T-cell (primary cell): ENCODE measurements at regions not wholly inside any gene's neighbourhood (a gene's known extent, or its start where the extent isn't known, plus 50 kb on each side); places are given as distances from the start of the nearest gene placed in this dataset.
A peak's percentile ranks its signal among the peaks of the same experiment; 100 is the strongest.

ENCODE experiments used
- ATAC-seq, 4 experiments: fragments of 200-7000 bp in 3 of 4; fragments of 150-1000 bp in 1 of 4; cut with Tn5 transposase; replicated peaks in 1 of 4; 1 replicate in 3 of 4; 2 replicates in 1 of 4; pipeline ENCODE4 v1.10.0; 2021; ENCODE audit warnings: moderate library complexity in 3 of 4, mild to moderate bottlenecking in 2 of 4, moderate number of reproducible peaks in 1 of 4
- CTCF ChIA-PET, 2 donors: fragments of 300-600 bp; sonication (Branson Sonifier 250); formaldehyde crosslinking; loops; one replicate each; lab custom pipeline; 2022; ENCODE audit warnings: antibody characterized with exemption in 2 of 2; lab: Charles Lee
- POLR2A ChIA-PET, 2 donors: fragments of 300-600 bp; sonication (Branson Sonifier 250); formaldehyde crosslinking; loops; one replicate each; lab custom pipeline; 2022; ENCODE audit warnings: antibody characterized with exemption in 2 of 2; lab: Charles Lee
- DNase-seq, 35 experiments: peaks; one replicate each; pipeline versions ENCODE4 v3.0.0 to v3.0.0-alpha.2; 2013 to 2023
- H3K27ac ChIP-seq: one replicate; pipeline ENCODE4 v1.5.1; 2013; ENCODE audit warnings: low read length
- H3K27me3 ChIP-seq, 2 experiments: replicated peaks in 1 of 2; 1 replicate in 1 of 2; 2 replicates in 1 of 2; pipeline versions ENCODE4 v1.6.1 to v1.7.0; 2013; ENCODE audit warnings: low read length in 1 of 2, mixed read lengths in 1 of 2; ENCODE audit not compliant: control insufficient read depth in 2 of 2, insufficient read depth in 2 of 2; ENCODE audit errors: extremely low read depth in 1 of 2
- H3K36me3 ChIP-seq, 2 donors: 1 replicate in 1 of 2; 2 replicates in 1 of 2; pipeline versions ENCODE4 v1.6.1 to v1.7.0; 2013; ENCODE audit warnings: low read length in 1 of 2; ENCODE audit not compliant: control insufficient read depth in 2 of 2, insufficient read depth in 1 of 2; ENCODE audit errors: extremely low read depth in 1 of 2
- H3K4me1 ChIP-seq, 2 experiments: 1 replicate in 1 of 2; 2 replicates in 1 of 2; pipeline versions ENCODE4 v1.6.1 to v1.7.0; 2013; ENCODE audit warnings: low read length in 2 of 2, mixed read lengths in 1 of 2; ENCODE audit not compliant: insufficient read depth in 2 of 2, control insufficient read depth in 1 of 2; ENCODE audit errors: extremely low read depth in 1 of 2
- H3K4me3 ChIP-seq, 2 donors: 1 replicate in 1 of 2; 2 replicates in 1 of 2; pipeline versions ENCODE4 v1.5.1 to v1.7.0; 2013; ENCODE audit warnings: mild to moderate bottlenecking in 2 of 2, low read length in 1 of 2, moderate library complexity in 1 of 2; ENCODE audit not compliant: control insufficient read depth in 1 of 2; ENCODE audit errors: extremely low read depth in 1 of 2
- H3K9me3 ChIP-seq: 2 replicates; pipeline ENCODE4 v1.7.0; 2013
- H3K27ac Mint-ChIP-seq, 2 donors: one replicate each; pipeline ENCODE4 v1.8.0; 2020 to 2021; ENCODE audit warnings: mild to moderate bottlenecking in 2 of 2, mixed read lengths in 2 of 2
- H3K27me3 Mint-ChIP-seq, 2 donors: one replicate each; pipeline ENCODE4 v1.8.0; 2021 to 2022; ENCODE audit warnings: mixed read lengths in 2 of 2
- H3K36me3 Mint-ChIP-seq: one replicate; pipeline ENCODE4 v1.8.0; 2021; ENCODE audit warnings: mixed read lengths
- H3K4me1 Mint-ChIP-seq, 3 donors: one replicate each; pipeline ENCODE4 v1.8.0; 2020 to 2022; ENCODE audit warnings: mixed read lengths in 3 of 3, mild to moderate bottlenecking in 1 of 3
- H3K4me3 Mint-ChIP-seq, 3 donors: one replicate each; pipeline ENCODE4 v1.8.0; 2020 to 2022; ENCODE audit warnings: mild to moderate bottlenecking in 3 of 3, mixed read lengths in 3 of 3, moderate library complexity in 3 of 3
- H3K9me3 Mint-ChIP-seq, 3 donors: one replicate each; pipeline ENCODE4 v1.8.0; 2020 to 2022; ENCODE audit warnings: mixed read lengths in 3 of 3
- WGBS: methylation state at CpG from one replicate; pipeline ENCODE4 v1.1.5; 2013; ENCODE audit warnings: missing lambda C conversion rate; ENCODE audit not compliant: insufficient coverage; 5-methylcytosine and 5-hydroxymethylcytosine counted together

- Mint-ChIP-seq H3K9me3 (no peaks in the 10 kb centered on the region), H3K27ac (no peak overlapping the region), H3K27me3 (peaks cover 0 to 1% of the 10 kb centered on the region in 2 donors), H3K4me3 (no peak overlapping the region), H3K4me1 (no peaks in the 10 kb centered on the region), H3K36me3 (no peaks in the 10 kb centered on the region)
- Histone ChIP-seq H3K4me3 (no peak overlapping the region), H3K36me3 (no peaks in the 10 kb centered on the region), H3K27me3 (no peaks in the 10 kb centered on the region), H3K9me3 (no peaks in the 10 kb centered on the region), H3K27ac (no peak overlapping the region), H3K4me1 (no peaks in the 10 kb centered on the region)
- POLR2A ChIA-PET: no interaction called here
- 83% methylated on average over 2 of the region's 2 CpGs for WGBS
- no peak for DNase-seq
- no peak for ATAC-seq
- CTCF ChIA-PET: no interaction called here
These were observed 637.4 kb downstream of the REEP3 start for GRCh38 chr10:64158551-64158950.

GRCh38 chr10:64159910-64160872, 639.0 kb downstream of the REEP3 start:
- WGBS: 100% methylated on average over 1 of the region's 2 CpGs
- ChIA-PET CTCF (no interaction called here), POLR2A (no interaction called here)
- Mint-ChIP-seq H3K4me3 (no peak overlapping the region), H3K4me1 (no peaks in the 10 kb centered on the region), H3K36me3 (no peaks in the 10 kb centered on the region), H3K9me3 (no peaks in the 10 kb centered on the region), H3K27ac (no peak overlapping the region), H3K27me3 (peaks cover 0 to under 1% of the 10 kb centered on the region in 2 donors)
- H3K36me3 ChIP-seq: no peaks in the 10 kb centered on the region
- ATAC-seq (no peak), DNase-seq (no peak)
- H3K27me3 ChIP-seq: no peaks in the 10 kb centered on the region
- no peaks in the 10 kb centered on the region for H3K9me3 ChIP-seq
- no peak overlapping the region for H3K27ac ChIP-seq
- H3K4me3 ChIP-seq: no peak overlapping the region
- H3K4me1 ChIP-seq: no peaks in the 10 kb centered on the region

DNA sequence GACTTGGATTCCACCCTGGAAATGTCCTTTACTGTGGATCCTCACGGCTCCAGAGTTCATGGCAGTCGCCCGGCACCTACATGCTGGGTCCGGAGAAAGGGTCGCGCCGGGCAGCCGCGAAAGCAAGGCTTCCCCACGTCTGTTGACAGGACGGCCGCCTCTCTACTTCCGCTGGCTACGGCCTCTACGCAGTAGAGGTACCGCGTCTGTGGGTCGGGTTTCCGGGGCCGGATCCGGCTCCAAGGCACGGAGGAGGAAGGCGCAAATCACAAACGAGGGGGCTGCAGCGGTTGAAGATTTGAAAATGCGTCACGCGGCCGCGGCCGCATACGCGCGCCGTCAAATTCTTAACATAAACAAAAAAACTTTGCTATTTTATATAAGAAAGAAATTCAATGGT, 649.6 kb downstream of the REEP3 start:
- peaks cover 7 to 24% (median 9%) of the 10 kb centered on the region in 3 donors for H3K9me3 Mint-ChIP-seq
- ATAC-seq: no peak
- CTCF ChIA-PET: no interaction called here
- H3K4me3 ChIP-seq: no peak overlapping the region
- no peaks in the 10 kb centered on the region for H3K4me1 ChIP-seq
- no peaks in the 10 kb centered on the region for H3K27me3 ChIP-seq
- H3K36me3 ChIP-seq: no peaks in the 10 kb centered on the region
- no peaks in the 10 kb centered on the region for H3K4me1 Mint-ChIP-seq
- DNase-seq: no peak
- no peak overlapping the region for H3K4me3 Mint-ChIP-seq
- WGBS: 91% methylated on average over 19 of the region's 35 CpGs
- POLR2A ChIA-PET: no interaction called here
- no peaks in the 10 kb centered on the region for H3K9me3 ChIP-seq
- no peaks in the 10 kb centered on the region for H3K36me3 Mint-ChIP-seq
- no peaks in the 10 kb centered on the region for H3K27me3 Mint-ChIP-seq
- H3K27ac ChIP-seq: no peak overlapping the region
- H3K27ac Mint-ChIP-seq: no peak overlapping the region

DNA sequence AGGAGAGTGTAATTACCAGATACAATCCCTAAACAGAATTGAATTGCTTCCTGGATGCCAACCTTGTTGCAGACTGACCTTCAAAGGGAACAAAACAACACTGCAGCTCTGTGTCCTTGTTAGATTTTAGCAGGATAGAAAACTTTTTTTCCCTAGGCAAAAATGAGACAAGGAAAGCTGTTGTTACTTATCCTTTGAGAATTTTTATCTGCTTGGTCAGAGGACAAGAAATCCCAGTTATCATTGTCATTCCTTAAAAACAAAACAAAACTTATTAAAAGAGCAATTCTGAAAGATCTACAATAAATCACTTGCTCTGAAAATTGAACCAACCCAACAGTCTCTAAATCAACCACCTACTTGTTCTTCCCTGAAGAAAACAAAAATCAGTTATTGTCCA, 652.6 kb downstream of the REEP3 start:
- ATAC-seq (no peak), DNase-seq (no peak)
- Mint-ChIP-seq H3K27ac (no peak overlapping the region), H3K27me3 (no peaks in the 10 kb centered on the region), H3K36me3 (no peaks in the 10 kb centered on the region), H3K4me1 (no peaks in the 10 kb centered on the region), H3K9me3 (peaks cover 4 to 13% (median 9%) of the 10 kb centered on the region in 3 donors), H3K4me3 (no peak overlapping the region)
- POLR2A ChIA-PET: no interaction called here
- H3K27me3 ChIP-seq: no peaks in the 10 kb centered on the region
- H3K27ac ChIP-seq: no peak overlapping the region
- H3K4me1 ChIP-seq: no peaks in the 10 kb centered on the region
- no peak overlapping the region for H3K4me3 ChIP-seq
- no peaks in the 10 kb centered on the region for H3K36me3 ChIP-seq
- CTCF ChIA-PET: no interaction called here
- no peaks in the 10 kb centered on the region for H3K9me3 ChIP-seq

- Mint-ChIP-seq H3K9me3 (peaks cover 1 to 10% (median 6%) of the 10 kb centered on the region in 3 donors), H3K4me1 (no peaks in the 10 kb centered on the region), H3K27ac (no peak overlapping the region), H3K27me3 (no peaks in the 10 kb centered on the region), H3K36me3 (no peaks in the 10 kb centered on the region), H3K4me3 (no peak overlapping the region)
- no peak overlapping the region for H3K27ac ChIP-seq
- CTCF ChIA-PET: no interaction called here
- POLR2A ChIA-PET: no interaction called here
- 93% methylated on average over 4 of the region's 9 CpGs for WGBS
- no peaks in the 10 kb centered on the region for H3K9me3 ChIP-seq
- H3K4me1 ChIP-seq: no peaks in the 10 kb centered on the region
- no peak overlapping the region for H3K4me3 ChIP-seq
- DNase-seq (no peak), ATAC-seq (no peak)
- H3K27me3 ChIP-seq: no peaks in the 10 kb centered on the region
- no peaks in the 10 kb centered on the region for H3K36me3 ChIP-seq
These were observed 653.6 kb downstream of the REEP3 start for GRCh38 chr10:64174666-64175255.

DNA sequence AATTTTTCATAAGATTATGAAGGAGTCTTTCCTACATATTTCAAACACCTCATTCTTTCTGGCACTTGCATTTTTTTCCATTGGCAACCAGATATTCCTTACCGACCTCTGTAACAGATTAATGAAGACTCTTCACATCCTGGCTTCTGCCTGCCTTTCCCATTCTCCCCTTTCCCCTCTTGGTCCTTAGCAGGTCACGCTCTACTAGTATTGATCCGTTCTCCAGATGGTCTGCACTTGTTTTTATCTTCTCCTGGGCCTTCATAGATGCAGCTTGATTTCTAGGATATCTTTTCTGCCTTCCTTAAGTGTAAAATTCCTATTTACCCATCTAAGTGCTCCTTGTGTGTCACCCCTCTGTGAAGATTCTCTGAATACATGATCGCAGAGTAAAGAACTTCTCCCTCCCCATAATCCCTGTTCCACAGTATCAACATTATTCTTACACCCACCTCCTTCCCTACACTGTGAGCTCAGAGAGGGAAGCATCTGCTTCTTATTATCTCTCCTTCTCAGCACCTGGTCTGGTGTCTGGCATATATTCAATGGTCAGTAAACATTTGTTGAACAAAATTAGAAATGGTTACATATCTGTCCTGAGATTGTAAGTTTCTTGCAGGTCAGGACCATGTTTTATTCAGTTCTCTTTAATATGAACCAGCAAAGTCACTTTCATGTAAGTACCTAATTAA, 654.2 kb downstream of the REEP3 start:
- ATAC-seq (peak in 1 of 4 experiments; percentile 23), DNase-seq (no peak)
- H3K4me1 ChIP-seq: no peaks in the 10 kb centered on the region
- H3K9me3 Mint-ChIP-seq: peaks cover 0 to 9% (median 4%) of the 10 kb centered on the region in 3 donors
- no peak overlapping the region for H3K4me3 ChIP-seq
- H3K4me1 Mint-ChIP-seq: no peaks in the 10 kb centered on the region
- WGBS: 82% methylated on average over 3 of the region's 4 CpGs
- no peaks in the 10 kb centered on the region for H3K36me3 ChIP-seq
- CTCF ChIA-PET: no interaction called here
- H3K27ac ChIP-seq: no peak overlapping the region
- no peaks in the 10 kb centered on the region for H3K27me3 ChIP-seq
- no peaks in the 10 kb centered on the region for H3K9me3 ChIP-seq
- H3K36me3 Mint-ChIP-seq: no peaks in the 10 kb centered on the region
- no peak overlapping the region for H3K4me3 Mint-ChIP-seq
- no peak overlapping the region for H3K27ac Mint-ChIP-seq
- POLR2A ChIA-PET: no interaction called here
- H3K27me3 Mint-ChIP-seq: no peaks in the 10 kb centered on the region
